Posterior cingulate gyrus (tissue), 11 donors: ENCODE measurements at regions not wholly inside any gene's neighbourhood (a gene's known extent, or its start where the extent isn't known, plus 50 kb on each side); places are given as distances from the start of the nearest gene placed in this dataset.
A peak's percentile ranks its signal among the peaks of the same experiment; 100 is the strongest.

Experiments used
- DNase-seq, 10 donors: peaks; one replicate each; pipeline versions ENCODE4 v3.0.0 to v3.0.0-alpha.2; 2020 to 2021; ENCODE audit warnings: mixed read lengths in 3 of 10
- intact Hi-C: fragments of 100-400 bp; cut with DNase I; formaldehyde crosslinking; loops from one replicate; pipeline ENCODE4 v1.15.1; 2023

DNA sequence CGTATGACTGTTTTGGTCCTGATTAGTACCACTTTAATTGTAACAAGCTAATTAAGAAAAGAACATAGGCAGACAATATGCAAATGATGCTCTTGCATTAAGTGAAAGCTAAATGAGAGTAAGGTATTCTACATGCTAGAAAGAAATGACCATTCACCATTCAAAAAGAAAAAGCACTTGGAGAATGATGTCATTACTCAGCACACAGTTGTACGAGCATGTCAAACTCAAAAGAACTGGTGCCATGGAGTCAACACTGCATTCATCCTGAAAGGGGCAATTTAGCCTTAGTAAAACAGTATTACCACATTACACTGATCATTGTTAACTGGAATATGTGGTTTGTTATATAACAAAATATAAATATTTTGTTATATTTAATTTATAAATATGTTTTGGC lies 136.2 kb upstream of the CTTNBP2 start:
- no peak for DNase-seq

DNA sequence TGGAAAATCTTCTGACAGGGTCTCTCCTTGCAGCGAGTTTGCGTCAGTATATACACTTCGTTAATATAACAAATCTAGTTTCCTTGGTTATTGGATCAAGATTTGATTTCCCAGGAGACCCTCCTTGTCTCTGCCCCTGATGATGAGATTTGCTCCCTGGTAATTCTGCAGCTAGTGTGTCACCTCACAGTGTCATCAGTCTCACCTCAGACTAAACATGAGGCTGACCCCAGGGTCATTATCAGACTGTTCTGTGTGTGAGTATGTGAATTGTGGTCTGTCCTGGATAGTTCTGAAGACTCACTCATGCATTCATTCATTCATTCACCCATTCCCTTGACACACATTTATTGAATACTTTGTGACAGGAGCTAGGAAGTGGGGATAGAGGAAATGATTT lies 138.4 kb upstream of the CTTNBP2 start:
- intact Hi-C loops = no loop called here
- DNase-seq = no peak

More for the DNA sequence above, 136.2 kb upstream of the CTTNBP2 start:
- intact Hi-C loops = no loop called here

DNA sequence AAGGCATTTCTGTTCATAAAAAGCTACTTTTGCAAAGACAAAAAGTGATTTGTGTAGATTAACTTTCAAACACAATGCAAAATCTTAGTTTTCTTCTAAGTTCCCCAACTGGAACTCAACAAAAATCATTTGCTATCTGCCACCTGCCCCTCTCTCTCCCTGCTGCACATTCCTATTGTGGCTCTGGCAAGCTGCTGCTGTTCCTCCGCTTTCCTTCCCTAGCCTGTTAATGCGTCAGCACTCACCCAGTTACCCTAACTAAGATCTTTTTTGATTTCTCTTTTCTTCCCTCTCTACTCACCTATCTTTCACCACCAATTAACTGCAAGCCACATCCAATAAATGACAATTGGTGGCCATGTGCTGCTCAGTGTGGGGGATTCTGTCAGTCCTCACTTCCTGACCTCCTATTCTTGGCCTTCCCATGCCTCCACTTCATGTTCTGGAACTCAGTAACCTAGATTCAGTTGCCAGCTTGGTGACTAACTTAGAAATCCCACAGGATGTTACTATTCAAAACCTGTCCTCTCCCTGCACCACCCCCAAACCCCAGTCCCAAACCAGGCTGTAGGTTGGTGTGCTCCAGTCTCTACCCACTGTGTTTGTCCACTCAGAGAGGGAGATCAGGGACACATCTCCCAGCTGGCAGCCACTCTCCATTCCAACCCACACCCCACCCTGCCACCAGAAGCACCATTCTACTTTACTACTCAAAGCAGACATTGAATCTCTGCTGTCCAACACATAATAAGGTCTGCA lies 140.2 kb upstream of the CTTNBP2 start:
- intact Hi-C loops = no loop called here
- DNase-seq = peak in 8 of 10 donors; percentile 11 to 88 (median 45)

DNA sequence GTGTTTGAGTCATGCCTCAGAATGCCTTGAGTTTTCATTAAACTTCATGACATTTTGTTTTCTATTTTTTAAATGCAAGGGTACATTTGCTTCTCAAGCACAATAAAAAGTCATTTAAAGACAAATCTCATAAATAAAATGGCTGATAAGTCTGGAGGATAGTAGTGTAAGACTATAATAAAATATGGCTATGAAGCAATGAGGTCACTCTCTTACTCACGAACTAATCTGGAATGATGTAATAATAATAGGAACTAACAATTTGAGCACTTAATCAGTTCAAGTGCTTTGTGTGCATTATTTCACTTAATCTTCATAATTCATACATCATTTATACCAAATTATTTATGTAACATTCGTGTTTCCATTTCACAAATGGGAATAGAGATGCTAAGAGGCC lies 149.3 kb upstream of the CTTNBP2 start:
- no peak for DNase-seq
- intact Hi-C loops = no loop called here

DNA sequence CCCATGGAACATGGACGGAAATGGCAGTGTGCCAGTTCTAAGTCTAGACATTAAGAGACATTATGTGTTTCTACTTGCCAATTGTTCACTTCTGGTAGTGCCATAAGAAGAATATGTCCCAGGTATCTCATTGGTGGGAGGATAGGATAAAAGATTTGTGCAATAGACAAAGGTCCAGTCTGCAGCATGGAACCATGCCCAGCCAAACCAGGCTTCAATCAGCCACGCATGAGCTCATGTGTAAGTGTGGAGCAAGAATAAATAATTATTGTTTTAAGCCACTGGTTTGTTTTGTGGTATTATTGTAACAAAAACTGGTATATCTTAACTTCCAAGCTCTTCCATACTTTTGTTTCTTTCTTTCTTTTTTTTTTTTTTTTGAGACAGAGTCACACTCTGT lies 153.6 kb upstream of the CTTNBP2 start:
- DNase-seq = no peak
- intact Hi-C loops = no loop called here

DNA sequence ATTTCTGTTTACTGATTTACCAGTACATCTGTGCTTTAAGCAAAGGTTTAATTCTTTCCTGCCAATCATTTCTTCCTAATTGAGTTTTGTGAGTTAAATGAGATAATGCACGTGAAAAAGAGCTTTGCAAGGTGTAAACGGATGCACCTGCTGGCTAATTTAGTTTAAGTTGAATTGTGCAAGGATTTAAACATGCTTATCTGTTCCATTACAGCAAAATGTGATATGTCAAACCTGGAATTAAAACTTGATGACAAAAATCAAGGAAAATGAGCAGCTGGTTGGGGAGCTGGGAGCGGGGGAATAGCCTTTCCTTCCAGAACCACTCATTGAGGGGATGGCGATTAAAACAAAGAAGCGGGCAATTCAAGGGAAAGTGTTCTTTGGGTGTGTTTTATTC lies 155.0 kb upstream of the CTTNBP2 start:
- intact Hi-C loops = no loop called here
- no peak for DNase-seq

DNA sequence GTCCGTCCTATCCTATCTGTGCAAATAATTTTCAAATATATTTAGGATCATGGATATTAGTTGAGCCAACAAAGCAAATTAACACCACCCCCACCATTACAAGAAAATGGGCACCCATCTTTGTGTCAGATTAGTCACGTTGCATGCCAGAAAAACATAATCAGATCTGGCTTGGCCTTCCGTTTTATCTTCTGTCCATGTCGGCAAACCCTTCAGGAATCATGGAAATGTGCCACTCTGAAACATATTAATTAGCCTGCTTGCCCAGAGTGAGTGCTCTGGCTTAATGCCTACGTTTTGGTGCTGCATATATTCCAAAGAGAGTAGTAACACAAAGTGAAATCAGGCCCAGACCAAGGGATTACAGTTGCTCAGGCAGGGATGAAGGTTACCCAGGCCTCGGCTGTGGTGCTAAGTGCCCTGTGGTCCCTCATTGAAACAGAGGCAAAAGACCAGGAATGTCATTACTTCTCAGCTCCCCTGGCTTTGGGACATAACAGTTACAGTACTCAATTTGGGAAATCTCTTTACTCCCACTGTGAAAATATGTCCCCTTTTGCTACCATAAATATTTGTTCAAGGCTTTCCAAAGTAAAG lies 154.0 kb upstream of the LSM8 start:
- intact Hi-C loops = no loop called here
- DNase-seq = no peak

DNA sequence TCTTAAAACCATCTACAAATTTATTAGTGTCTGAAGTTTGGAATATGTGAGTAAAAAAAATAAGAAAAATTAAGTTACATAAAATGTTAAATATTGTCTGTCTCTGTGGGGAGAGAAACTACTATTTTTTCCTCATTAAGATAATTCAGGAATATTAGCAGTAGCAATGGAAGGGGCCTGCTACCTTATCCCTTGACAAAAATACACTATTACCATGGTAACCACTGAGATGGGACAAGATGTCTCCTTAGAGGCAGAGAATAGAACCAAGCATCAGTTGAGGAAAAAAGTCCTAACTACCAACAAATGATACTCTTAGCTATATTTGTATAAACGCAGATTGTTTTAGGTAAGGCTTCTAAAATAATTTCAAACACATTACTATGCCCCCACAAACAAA lies 150.7 kb upstream of the LSM8 start:
- DNase-seq = no peak
- intact Hi-C loops = no loop called here

DNA sequence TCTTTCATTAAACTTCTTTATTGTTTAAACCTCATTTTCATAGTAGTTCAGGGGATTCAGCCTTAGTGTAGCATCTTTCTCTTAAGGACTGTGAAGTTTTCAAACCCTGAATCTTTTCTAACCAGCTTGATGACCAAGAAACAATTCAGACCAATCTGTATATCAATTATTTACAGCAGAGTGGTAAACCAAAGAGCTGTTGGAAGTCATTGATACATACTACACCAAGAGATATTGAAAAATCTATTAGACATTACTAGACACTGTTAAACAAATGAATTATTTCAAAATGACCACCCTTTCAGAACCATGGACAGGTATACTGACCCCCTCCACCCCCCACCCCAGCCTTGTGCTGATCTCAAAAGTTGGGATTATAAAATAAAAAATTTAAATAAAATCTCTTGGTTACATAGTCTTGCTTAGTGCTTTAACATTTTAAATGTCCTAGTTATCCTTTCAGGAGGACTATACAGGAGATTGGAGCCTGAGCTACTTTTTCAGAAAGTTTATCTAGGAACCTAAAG lies 143.9 kb upstream of the LSM8 start:
- no peak for DNase-seq
- intact Hi-C loops = no loop called here

DNA sequence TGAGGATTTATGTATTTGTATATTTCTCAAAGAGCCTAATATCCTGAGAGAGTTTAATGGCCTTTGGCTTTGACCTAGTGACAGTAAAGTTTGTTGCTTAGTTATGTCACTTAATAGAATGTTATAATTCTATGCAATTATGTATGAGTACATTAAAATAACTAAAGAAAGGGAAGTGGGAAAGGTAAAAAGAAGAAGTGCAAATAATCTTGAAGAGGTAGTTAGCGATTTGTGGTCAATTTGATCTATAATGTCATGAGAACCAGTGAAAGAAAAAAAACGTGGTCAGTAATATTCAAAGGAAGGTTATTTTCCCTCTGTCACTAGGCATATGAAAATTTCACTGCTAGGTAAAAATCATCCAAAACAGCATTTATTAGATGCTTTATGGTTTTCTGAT lies 143.4 kb upstream of the LSM8 start:
- no peak for DNase-seq
- intact Hi-C loops = no loop called here

DNA sequence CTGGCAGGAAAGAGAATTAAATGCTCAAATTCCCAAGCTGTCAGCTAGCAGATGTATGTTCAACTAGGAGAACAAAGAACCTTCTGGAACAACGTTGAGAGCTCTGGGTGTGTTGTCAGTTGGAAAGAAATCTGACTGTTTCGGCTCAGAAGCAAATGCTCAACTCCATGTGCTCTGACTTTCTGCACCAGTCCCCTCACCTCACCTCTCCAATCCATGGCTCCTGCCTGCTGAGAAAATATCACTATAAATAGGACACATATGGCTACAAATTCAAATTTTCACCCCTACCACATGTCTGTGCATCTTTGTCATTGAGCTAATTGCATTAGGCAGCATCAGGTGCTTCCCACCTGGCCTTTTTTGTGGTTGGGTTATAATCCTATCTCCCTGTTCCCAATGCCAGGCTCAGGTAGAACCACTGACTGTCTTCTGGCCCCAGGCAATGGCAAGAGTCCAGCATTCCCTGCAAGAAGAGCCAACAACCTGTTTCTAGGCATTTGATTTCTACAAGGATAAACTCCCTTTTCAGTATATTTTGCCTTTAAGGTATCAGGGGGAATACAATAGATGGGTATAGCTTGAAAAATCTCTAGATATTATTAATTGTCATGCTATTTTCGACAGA lies 142.6 kb upstream of the LSM8 start:
- intact Hi-C loops = no loop called here

DNA sequence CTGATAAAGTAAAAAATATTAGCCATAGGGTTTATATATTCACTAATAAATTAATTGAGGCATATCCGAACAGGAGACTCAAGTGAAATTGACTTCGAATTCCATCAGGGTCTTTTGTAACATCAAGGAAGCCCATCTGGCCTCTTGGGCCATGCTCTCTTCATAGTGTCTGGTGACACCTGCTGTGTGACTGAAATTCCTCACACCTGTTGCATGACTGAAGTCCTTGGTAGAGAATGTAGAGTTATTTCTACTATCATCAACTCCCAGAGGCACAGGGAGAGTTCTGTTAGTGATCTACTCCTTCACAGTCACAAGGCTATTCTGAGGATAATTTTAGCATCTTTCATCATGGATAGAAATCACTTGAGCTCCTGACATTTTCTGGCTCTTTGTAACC lies 138.3 kb upstream of the LSM8 start:
- intact Hi-C loops = no loop called here
- DNase-seq = no peak

More for the DNA sequence above, 142.6 kb upstream of the LSM8 start:
- DNase-seq = peak in 1 of 10 donors; percentile 5

DNA sequence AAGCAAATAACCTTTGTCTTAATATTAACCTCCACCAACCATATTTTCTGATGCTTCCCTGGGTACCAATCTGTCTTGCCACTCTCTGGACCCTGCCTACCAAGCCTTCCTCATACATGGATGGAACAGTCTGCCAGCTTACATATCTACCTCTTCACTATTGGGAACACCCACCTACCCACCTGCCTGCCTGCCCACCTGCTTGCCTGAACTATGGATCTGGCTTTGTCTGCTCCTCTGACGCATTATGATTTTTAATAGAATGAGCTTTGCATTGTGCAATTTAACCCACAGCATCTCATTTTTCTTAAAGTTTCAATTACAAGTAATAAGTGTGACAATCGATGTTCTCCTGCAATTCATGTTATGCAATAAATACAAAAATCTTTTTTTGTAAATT lies 137.9 kb upstream of the LSM8 start:
- intact Hi-C loops = no loop called here

DNA sequence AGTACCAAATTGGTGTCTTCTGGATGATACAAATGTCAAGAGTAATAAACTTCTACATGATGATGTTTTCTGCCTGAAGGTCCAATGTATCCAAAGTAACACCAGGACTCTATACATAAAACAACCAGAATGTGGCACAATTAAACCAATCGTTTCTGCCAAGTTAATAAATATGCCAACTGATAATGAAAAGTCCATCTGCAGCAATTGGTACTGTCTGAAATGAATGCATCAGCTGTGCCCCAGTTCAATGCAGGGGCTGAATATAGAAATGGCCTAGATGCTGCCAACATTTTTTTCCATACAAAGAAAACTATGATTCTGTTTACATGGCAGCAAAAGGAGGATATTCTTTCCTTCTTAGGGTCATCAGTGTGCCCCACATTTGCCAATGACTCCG lies 137.2 kb upstream of the LSM8 start:
- intact Hi-C loops = no loop called here
- no peak for DNase-seq

More for the DNA sequence above, 137.9 kb upstream of the LSM8 start:
- DNase-seq = no peak

DNA sequence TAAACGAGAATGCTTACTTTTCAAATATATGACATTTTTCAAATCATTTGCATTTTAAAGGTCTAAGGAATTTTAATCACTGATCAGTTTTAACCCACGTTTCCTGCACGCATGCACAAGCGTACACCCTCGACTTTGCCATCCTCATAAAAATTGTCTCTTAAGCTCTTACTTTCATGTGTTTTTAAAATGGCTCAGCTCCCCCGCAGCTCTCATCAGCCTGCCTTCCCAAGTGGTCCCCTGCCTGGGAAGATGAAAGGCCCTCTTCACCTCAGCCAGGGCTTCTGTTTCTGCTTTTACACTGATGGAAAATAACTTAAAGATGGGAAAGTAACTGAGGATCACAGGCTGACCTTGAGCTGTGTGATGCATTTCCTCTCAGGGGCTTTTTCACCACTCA lies 131.6 kb upstream of the LSM8 start:
- intact Hi-C loops = no loop called here
- no peak for DNase-seq

DNA sequence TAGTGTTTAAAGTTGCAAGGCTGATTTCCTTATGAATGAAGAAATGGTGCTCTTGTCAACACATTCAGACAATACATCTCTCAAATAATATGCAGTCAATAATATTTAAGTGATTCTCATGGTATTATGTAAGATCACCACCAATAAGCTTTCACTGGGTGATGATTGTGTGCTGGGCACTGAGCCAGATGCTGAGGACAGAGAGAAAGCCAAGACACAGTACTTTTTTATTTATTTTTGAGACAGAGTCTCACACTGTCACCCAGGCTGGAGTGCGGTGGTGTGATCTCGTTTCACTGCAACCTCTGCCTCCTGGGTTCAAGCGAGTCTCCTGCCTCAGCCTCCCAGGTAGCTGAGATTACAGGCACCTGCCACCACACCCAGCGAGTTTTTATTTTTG lies 130.6 kb upstream of the LSM8 start:
- intact Hi-C loops = no loop called here
- peak in 1 of 10 donors; percentile 51 for DNase-seq

DNA sequence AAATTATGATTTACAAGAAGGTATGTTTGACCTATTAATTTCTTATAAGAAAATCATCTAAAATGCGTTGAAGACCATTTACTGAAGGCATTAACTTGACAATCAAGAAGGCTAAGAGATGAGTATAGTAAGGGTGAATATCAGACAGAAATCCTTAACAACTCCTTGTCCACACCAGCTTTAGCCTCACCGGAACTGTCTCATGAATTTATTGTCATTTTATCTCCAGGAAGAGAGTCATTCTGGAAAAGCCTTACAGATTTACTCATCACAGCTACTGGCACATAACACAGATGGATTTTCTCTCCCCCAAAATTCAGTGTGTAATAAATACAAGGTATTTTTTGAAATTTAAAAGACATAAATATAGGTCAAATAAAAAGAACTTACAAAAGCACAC lies 129.4 kb upstream of the LSM8 start:
- DNase-seq = no peak
- intact Hi-C loops = no loop called here

DNA sequence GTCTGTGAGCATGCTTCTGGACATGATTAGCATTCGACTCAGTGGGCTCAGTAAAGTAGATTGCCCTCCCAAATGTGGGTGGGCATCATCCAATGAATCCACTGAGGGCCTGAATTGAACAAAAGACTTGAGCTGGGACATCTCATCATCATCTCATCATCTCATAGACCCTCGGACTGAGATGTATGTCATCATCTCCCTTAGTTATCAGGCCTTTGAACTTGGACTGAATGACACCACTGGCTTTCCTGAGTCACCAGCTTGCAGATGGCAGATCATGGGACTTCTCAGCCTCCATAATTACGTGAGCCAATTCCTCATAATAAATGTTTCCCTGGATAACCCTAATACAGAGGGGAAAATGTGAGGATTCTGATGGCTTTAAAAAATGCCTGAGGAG lies 128.3 kb upstream of the LSM8 start:
- intact Hi-C loops = no loop called here
- no peak for DNase-seq

DNA sequence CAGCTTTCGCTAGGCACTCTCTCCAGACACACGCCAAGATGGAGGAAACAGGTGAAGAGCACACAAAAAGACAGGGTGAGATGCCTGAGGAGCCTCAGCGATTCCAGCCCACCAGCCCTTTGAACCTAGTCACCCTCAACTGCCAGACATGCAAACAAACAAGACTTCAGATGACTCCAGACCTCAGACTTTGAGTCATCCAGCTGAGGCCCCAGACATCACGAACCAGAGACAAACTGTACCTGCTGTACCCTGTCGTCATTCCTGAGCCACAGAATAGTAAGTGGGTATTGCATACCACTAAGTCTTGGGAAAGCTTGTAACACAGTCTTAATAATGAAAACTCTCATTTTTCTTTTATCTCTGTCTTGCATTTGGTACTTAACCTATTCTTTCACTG lies 126.6 kb upstream of the LSM8 start:
- intact Hi-C loops = no loop called here
- no peak for DNase-seq

DNA sequence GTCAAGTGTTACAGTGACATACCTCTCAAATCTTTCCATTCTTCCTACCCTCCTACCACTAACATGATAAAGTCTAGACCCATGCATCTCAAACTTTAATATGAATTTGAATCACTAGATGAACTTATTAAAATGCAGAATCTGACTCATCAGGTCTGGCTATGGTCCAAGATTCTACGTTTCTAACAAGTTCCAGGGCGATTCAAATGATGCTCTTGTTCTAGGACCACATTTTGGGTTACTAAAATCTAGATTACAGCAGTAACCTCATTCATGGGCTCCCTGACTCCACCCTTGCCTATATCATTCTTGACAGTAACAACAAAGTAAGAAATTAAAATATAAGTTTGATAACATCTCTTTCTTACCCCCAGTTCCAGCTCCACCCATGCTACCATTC lies 124.8 kb upstream of the LSM8 start:
- DNase-seq = no peak
- intact Hi-C loops = no loop called here

DNA sequence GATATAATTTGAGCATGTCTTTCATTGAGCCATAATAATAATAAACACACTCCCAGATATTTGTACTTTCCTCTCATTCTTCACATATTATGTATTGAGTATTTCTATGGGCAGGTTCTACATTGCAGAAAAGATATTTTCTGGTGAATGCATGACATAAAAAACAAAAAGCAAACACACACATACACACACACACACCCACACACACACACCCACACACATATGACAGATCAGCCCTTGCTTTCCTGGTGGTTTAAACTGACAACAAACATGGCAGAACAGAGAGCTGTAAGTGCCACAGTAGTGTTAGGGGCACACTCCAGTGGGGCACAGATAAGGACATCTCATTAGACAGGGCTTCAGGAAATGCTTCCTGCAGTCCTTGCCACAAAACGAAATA lies 123.3 kb upstream of the LSM8 start:
- no peak for DNase-seq
- intact Hi-C loops = no loop called here

DNA sequence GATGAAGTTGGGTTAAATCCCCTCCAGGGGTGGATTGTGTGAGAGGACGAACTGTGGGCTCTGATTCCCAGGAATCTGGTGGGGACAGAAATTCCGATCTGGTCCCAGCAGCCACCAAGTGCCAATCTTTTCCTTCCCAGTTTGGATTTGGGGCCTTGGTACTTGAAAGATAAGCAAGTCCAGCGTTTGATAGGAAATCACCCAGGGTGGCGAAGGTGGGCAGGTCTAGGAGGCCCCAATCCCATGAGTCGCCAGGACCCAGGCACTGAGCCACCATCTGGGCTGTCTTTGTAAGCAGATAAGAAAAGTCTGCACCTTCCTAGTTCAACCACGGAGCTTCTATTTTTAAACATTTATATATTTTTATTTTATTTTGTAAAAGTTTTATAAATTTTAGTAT lies 122.6 kb upstream of the LSM8 start:
- intact Hi-C loops = no loop called here
- DNase-seq = no peak
